Mammary epithelial cell (primary cell): ENCODE measurements at regions not wholly inside any gene's neighbourhood (a gene's known extent, or its start where the extent isn't known, plus 50 kb on each side); places are given as distances from the start of the nearest gene placed in this dataset.

ENCODE experiments used
- CTCF ChIP-seq, 2 donors: IDR thresholded peaks in 1 of 2; conservative IDR thresholded peaks in 1 of 2; 2 replicates each; pipeline ENCODE4 v1.5.1; 2011 to 2012; ENCODE audit warnings: inconsistent platforms in 2 of 2, low read length in 2 of 2, mild to moderate bottlenecking in 2 of 2, control low read depth in 1 of 2, low read depth in 1 of 2; ENCODE audit not compliant: insufficient read depth in 1 of 2; ENCODE audit errors: extremely low read depth in 1 of 2
- EZH2 ChIP-seq: IDR thresholded peaks from 2 replicates; pipeline ENCODE4 v1.6.1; 2012; ENCODE audit warnings: low read length, inconsistent platforms, borderline replicate concordance

DNA sequence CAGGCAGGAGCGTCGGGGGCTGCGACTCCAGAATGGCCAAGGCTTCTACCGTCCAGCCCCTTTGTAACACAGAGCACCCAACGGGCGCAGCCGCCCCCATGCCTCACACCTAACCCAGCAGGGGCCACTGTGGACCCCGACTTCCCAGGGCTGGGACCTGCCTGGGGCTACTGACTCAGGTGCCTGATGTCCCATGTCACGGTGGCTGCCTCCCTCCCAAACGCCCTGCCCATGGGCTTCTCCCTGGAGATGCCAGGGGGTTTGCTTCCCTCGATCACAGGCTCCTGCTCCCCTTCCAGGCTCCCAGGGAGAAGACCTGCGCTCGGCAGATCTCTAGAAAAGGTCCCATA is 84.0 kb downstream of the MYEOV start:
- TF ChIP-seq EZH2 (no peak), CTCF (conservative IDR thresholded peaks at IDR 0.05 in 1 of 2, IDR thresholded peaks at IDR 0.05 in 1 of 2; ENCODE audit: extremely low read depth in 1 of 2, insufficient read depth in 1 of 2, low read depth in 1 of 2, low read length in 2 of 2) (no peak)
